NCI-H748 (cell line): ENCODE measurements at regions not wholly inside any gene's neighbourhood (a gene's known extent, or its start where the extent isn't known, plus 50 kb on each side); places are given as distances from the start of the nearest gene placed in this dataset.

Experiments used
- DNase-seq: peaks from one replicate; lab custom pipeline; 2025; ENCODE audit not compliant: unreplicated experiment; lab: John Stamatoyannopoulos, UW

DNA sequence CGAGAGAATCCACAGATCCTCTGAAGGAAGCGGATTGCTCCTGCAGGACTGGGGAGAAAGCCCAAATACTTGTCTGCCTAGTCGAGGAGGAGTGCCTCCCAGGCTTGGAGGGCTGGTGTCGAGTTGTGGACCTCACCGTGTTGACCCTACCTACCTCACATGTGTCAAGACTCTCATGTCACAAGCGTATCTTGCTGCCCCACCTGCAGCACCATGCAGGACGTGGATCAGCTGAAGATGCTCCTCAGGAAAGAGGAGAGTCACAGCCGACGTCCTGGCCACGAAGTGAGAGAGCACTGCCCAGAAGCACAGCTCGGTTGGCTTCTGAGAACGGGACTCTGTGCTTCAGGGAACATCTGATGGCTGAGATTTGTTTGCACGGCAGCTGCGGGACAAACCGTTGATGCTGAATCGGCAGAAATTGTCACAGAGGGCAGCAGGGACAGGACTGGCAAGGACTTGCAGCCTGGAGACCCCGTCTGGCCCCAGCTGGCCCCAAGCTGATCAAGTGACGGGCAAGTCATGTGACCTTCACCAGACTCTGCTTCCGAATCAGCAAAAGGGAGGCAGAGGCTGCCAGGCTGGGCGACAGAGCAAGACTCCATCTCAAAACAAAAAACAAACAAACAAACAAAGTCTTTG lies 119.1 kb upstream of the ITGA1 start:
- no peak for DNase-seq

GRCh38 chr5:52672459-52672858 lies 115.3 kb upstream of the ITGA1 start:
- DNase-seq = no peak

DNA sequence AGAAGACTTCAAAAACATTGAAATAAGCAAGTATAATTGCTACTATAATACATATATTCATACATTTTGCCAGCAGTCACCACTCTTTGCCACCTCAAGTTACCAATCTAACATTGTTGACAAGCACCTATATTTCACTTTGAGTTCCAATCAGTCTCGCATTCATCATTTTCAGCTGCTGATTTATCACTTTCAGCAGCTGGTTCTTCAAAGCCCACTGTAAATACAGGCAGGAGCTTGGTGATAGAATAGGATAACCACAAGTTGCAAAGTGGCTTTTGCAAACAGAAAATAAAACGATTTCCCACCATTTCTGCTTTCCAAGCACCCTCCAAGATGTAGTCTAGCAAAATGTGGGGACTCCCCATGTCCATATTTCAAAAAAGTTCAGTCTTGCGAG lies 114.2 kb upstream of the ITGA1 start:
- peak; percentile 25 for DNase-seq

DNA sequence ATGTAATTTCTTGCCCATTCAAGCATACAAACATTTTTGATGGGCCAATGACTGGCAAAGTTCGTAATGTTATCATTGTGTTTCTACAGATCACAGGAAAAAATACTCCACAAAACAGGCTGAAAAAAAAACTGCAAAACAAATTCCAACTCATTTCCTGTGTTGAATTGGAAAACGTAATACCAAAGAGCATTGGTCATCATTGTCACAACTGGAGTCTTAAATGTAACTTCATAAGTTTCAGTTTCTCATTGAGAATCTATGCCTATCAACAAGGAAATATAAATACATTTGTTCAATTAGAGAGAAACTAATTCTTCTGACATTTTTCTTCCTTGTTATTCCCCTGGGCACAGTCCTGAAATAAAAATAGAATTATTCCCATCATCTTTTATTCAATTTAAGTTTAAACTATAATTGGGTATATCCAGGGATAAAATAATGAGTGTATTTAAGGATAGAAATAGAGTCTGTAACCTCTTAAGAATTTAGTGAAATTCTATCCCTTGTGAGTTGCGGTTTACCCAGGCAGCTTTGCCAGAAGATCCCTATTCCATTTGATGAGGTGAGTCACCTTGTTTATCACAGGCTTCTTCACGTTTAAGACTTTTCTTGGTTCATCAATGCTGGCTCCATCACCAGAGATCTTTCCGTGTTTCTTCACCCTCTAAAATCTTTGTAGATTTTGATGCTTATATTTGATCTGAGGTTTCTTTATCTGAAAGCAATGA lies 112.7 kb upstream of the ITGA1 start:
- no peak for DNase-seq

DNA sequence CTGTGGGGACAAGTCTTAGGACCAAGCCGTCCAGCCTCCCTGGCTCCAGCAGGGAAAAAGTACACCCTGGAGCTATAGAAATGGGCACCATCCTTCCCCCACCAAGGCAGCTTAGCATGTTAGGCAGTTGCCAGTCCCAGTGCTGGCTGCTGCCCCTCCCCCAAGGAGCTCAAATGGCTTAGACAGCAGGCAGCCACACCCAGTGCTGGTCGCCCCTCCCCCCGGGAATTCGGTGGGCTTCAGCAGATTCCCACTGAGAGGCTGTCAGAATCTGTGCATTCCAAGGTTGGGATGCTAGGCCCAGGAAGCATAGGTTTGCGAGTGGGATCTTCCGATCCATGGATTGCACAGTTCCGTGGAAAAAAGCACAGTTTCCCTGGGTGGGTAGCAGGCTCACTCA lies 105.2 kb upstream of the ITGA1 start:
- DNase-seq = no peak

GRCh38 chr5:52684051-52684450 lies 103.7 kb upstream of the ITGA1 start:
- DNase-seq = no peak

DNA sequence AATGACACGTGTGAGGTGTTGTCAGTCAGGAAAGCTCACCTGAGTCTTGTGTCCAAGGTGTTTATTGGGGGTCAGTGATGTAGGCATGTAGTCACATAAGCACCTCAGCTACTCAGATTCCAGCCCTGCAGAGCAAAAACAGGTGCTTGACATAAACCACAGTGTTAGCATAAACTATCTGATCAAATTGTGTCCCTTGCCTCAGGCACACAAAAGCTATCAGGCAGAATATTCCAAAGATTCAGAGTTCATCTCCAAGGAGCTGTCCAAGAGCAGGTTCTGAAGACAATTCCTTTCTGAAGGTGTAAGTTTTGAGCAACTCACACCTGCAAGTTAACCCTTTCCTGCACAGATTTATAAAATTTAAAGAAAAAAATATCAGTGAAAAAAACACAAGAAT lies 102.2 kb upstream of the ITGA1 start:
- DNase-seq = no peak

DNA sequence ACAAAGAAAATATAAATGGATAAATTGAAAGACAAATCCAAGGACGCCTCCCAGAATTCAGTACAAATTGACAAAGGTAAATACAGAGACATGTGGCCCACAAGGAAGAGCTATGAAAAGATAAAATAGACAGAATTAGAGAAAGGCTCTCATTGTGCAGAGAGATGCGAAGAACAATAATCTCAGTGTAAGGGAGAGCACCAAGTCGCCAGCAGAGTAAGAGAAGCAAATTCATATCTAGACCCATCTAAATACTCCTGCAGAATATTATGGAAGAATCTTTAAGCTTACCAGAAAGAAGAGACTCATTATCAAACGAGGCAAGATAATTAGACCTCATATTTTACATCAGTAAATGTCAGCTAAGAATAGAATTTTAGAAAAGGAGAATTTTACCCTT lies 101.7 kb upstream of the ITGA1 start:
- DNase-seq = no peak

DNA sequence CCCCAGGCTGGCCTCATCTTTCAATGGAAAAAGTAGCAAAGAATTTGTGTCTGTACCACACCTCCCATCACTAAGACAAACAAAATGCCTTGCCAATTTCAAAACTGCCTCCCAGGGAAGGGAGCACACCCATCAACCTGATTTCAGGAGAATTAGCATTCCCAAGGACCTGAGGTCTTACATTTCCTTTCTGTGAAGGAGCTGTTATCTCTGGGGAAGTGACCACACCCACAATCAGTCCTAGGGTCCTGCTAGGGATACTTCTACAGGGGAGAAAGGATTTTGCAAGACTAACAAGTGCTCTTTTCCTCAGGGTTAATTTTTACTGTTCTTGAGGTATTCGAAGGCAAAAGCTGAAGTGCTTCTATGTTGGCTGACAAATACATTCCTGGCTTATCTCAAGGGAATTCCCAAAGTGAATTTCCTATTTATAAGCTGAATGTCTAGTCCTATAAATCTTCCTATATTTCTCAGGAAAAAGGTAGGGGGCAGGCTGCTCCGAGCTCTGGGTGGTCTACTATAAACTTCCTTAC lies 97.4 kb upstream of the ITGA1 start:
- DNase-seq = no peak

GRCh38 chr5:52692039-52692438 lies 95.7 kb upstream of the ITGA1 start:
- DNase-seq = no peak

DNA sequence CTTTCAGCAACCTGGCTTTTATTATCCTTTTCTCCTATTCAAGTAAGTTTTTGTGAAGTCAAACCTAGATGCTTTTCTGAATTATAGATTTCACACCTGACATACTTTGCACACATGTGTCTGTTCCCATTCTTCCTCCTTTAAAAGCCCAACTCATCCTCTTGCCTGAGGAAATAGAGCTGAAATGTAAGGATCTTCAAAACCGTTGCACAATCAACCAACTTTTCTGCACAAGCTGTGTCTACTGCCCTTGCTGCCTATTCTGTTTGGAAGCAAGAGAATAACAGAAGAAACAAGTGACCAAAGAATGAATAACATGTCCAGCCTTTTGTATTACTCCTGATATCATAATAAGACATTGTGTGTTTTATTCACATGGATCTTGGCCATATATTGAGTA lies 95.1 kb upstream of the ITGA1 start:
- DNase-seq = no peak

DNA sequence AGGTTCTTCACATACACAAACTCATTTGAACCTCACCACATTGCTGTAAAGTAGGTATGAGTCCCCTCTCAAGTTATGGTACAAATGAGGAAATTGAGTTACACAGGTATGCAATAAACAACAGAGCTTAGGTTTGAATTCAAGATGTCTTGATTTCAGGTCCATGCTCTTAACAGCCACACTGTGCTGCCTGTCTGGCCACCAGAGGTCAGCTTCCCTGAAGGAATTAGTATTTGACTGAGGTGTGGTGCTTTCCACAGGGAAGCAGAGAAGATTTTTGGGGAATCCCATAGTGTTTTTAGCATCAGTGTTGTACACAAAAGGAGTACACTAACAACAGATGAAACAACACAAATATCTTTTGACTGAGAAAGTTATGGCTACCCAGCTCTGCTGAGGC lies 94.4 kb upstream of the ITGA1 start:
- peak; percentile 55 for DNase-seq

DNA sequence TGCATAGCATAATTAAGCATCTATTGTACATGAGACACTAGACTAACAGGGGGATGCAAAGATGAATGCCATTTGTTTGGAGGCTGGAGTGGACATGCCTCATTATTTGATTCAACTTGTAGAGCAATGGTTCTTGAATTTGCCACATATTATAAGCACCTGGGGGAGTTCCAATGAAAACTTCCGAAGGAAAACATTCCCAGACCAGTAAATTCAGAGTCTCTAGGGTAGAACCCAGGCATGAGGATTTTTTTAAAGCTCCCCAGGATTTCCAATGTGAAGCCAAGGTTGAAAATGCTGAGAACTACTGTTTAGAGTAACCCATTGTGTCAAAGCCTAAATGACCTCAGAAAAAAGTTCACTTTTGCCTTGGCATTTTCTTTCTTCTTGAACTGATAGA lies 93.9 kb upstream of the ITGA1 start:
- DNase-seq = no peak

- DNase-seq = no peak
Observed at GRCh38 chr5:52694648-52695047, 93.1 kb upstream of the ITGA1 start.

- DNase-seq = no peak
Observed at GRCh38 chr5:52702877-52703276, 84.8 kb upstream of the ITGA1 start.

DNA sequence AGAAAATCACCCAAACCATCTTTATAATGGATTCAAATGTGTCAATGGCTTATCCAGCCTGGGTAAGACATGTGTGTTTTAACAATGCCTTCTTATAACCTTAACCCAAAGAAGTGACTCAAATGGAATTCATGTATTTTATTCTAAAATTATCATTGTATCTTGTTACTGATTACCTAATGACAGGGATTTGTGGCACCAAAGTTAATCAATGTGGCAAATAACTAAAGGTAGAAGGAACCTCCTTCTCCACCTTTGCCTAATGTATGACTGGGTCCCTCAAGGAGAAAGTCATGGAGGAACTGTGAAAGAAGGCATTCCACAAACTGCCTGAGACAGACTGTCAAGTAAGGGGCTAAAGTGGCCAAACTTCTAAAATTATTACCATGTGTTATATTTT lies 84.4 kb upstream of the ITGA1 start:
- no peak for DNase-seq

- no peak for DNase-seq
Observed at GRCh38 chr5:52705720-52706119, 82.0 kb upstream of the ITGA1 start.

DNA sequence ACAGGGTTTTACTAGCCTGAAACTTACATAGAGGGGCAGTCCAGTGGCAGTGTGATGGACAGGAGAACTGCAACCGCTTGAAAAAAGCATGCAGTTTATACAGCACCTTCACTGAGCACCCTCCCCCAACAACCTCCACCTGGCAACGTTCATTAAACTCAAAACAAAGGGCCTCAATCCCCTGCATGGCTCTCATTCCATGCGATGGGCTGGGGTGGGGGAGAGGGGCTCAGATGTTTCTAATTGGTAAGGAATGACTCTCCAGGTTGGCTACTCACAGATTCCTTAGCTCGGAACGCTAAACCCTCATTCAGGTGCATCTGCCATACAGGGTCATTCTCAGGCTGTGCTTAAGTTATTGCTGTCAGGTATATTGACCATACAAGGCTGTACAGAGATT lies 80.9 kb upstream of the ITGA1 start:
- no peak for DNase-seq

GRCh38 chr5:52707616-52708015 lies 80.1 kb upstream of the ITGA1 start:
- DNase-seq = peak; percentile 28

- DNase-seq = no peak
Observed at GRCh38 chr5:52708463-52708862, 79.3 kb upstream of the ITGA1 start.

GRCh38 chr5:52709167-52709925 lies 78.4 kb upstream of the ITGA1 start:
- no peak for DNase-seq
